NCI-H2081 (cell line): ENCODE measurements at regions not wholly inside any gene's neighbourhood (a gene's known extent, or its start where the extent isn't known, plus 50 kb on each side); places are given as distances from the start of the nearest gene placed in this dataset.

Experiments
- DNase-seq, 2 experiments: peaks; one replicate each; lab custom pipeline; 2025; lab: John Stamatoyannopoulos, UW

DNA sequence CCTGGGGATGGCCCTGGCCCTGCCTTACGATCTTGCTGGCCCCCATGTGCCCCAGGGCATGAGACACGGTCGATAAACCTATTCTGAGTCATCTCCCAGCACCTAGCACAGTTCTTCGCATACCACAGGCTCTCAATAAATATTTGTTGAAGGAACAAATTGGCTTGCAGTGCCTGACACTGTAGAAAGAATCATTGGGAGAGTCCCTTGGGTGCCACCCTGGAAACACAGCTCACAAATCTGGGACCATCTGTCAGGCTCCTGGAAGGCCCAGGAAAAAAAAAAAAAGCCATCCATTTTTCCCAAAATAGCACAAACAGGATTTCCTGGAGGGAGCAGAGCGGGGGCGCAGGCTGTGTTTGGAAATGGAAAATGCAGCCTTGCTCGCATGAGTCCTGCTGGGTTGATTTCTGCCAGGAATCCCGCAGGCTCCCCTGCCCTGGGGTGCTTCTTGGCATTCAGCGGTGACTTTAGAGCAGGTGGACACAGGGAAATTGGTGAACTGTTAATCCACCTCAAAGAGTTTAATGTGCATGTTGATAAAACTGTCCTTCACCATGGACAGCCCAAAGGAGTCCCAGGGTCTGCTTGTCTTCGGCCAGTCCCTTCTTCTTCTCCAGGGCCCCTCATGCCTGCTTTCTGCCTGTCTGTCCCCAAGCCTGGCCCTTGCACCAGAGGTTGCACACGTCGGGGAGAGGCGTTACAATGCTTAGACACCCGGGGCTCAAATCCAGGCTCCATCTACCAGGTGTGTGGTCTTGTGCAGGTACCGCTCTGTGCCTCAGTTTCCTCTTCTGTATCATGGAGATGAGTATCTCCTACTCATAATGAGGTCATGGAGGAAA lies 106.1 kb upstream of the RFLNA start:
- DNase-seq = peak; percentile 88 to 93

DNA sequence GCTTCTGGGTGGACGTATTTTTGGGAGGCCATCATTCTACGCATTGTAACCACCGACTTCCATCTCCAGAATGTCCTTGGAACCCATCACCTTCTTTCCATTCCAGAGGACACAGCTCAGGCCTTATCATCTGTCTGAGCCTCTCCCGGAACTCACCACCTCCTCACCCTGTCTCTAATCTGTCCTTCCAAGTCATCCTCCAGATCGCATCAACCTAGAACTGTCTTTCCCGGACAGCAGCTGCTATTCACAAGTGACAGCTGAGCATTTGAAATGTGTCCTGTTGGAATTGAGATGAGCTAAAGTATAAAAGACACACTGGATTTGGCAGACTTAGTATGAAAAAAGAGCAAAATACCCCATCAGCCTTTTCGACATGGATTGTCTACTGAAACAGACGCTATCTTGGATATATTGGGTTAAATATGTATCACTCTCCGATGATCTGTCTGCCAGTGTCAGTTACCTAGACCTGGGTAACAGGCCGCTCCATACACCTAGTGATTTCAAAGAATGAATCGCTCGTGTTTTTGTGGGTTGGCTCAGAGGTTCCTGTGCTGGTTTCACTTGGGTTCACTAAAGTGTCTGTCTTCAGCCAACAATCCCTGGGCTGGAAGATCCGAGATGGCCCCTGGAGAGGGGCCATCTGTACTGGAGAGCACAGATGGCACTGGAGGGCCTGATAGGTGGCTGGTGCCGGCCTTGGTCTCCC lies 104.4 kb upstream of the RFLNA start:
- DNase-seq = no peak

DNA sequence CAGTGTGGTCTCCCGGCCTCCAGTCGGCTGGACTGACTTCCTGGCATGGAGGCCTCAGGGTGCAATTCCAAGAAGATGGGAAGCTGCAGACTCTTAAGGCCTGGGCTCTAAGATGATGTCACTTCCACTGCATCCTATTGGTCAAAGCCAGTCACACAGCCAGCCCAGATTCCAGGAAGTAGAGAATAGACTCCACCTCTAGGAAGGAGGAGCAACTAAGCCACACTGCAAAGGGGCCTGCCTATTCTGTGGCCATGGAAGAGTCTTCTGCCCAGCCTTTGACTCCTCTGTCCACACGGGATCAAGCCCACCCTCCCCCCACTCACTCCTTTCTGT lies 103.9 kb upstream of the RFLNA start:
- DNase-seq = no peak

DNA sequence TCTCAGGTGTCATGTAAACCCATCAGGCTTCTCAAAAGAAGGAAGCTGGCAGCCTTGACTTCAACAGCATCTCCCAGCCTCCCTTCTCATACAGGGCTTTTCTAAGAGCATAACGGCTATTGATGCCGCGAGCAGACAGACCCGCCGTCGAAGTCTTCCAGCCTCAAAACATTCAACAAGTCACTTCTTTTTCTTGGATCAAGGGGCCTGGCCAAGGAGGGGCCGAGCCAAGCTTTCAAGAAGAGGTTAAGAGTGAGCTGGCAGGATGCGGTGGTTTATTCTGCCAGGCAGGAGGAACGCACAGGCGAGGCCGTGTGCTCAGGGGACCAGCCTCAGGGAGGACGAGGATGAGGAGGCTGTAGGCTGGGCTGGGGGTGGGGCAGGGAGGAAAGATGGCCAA lies 102.9 kb upstream of the RFLNA start:
- DNase-seq = no peak

DNA sequence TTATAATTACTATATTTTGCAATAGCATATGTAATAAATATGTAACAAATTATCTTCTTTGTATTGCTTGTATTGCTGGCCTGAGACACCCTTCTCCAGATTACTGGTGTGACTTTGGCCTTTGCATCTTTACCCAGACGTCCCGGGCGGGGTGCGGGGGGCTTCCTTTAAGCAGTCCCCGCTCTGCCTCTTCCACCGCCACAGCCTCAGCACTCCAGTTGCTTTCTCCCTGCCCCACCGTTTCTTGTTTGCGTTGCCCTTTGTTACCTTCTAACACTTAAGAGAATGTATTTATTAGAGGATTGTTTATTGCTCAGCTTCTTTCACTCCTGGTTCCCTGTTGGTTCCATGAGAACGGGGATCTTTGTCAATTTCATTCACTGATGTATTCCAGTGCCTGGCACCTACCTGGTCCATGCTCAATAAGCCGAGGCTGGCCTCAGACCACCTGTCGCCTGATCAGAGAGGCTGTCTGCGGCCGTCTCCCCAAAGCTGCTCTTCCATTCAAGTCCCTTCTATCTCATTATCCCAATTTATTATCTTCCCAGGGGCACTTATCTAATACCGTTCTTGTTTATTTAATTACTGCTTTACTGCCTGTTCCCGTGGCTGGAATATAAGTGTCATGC lies 100.5 kb upstream of the RFLNA start:
- no peak for DNase-seq

DNA sequence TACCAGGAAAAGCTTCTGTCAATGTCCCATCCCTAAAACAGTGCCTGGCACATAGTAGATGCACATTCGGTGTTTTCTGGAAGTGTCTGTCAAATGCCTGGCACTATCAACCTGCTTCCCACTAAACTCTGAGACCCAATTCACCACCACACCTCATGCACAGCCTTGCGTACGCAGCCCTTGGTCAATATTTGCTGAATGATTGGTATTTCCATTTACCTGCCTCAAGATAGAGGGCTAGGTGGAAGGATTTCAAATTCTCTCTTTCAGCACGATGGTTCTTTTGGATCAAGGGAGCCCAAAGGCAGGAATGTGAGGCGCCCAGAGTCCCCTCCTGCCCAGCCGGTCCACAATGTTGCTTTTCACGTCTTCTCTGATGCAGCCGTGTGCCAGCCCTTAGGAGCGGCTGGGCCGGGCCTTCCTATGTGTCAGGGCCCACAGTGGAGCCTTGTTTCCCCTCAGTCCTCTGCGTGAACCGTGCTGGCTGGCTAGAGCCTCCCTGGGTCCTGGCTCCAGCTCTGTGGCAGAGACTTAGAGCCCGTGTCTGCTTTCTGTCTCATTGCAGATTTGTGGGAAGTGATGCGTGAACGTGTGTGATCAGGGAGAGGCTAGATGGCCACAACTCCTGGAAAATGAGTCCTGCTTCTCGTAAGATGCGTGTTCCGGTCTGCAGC lies 99.9 kb upstream of the RFLNA start:
- DNase-seq = peak in 1 of 2 experiments; percentile 7

DNA sequence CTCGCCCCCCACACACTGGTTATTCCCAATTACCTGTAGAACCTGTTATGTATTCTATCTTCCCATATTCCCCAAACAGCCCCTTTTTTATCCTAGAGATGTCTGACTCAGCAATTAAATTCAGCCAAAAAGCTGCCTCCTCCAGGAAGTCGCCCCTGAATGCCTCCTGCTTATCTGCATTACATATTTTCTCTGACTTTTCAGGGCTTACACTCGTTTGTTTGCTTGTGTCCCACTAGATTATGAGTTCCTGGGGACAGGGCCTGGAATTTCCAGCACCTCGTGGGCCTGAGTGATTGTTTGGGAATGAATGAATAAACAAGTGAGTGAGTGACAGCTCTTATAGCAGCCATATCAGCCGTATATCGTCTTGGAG lies 99.3 kb upstream of the RFLNA start:
- DNase-seq = no peak

DNA sequence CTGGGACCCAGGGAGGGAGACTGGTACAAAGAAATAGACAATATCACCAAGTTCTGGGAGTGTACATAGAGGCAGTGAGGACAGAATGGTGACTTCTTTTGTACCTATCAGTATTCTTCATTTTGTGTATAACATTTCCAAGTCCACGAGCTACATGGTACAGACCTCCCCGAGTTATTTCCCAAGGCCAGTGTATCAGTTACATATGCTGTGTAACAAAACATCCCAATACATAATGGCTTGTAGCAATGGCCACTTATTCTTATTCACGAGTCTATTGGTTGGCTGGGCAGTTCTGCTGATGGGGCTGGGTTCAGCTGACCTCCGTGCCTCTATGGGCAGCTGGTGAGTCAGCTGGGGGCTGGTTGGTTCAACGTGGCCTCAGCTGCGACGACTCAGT lies 98.7 kb upstream of the RFLNA start:
- no peak for DNase-seq

DNA sequence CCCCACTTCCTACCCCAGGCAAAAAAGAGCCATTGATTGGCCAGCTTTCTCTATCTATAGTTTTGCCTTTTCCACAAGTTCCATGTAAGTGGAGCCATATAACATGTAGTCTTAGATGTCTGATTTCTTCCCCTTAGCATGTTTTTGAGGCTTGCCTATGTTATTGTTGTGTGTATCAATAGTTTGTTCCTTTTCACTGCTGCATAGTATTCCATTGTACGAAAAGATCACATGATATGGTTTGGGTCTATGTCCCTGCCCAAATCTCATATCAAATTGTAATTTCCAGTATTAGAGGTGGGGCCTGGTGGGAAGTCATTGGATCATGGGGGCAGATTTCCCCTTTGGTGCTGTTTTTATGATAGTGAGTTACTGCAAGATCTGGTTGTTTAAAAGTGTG lies 93.6 kb upstream of the RFLNA start:
- DNase-seq = no peak

DNA sequence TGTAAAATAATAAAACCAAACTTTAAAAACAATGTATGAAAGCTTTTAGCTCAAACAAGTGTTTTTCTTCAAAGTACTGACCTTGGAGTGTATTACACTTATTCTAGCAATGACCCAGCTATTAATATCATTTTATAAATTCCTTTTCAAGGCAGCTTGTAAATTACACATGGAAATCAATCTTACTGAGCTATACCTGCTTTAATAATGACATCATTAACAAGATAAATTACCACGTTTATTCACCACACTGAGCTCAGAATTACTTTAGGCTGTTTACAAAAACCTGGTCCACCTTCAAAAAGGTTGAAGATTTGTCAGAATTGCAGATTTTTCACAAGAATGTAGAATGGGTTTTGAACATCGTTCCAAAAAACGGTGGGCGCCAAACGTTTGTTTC lies 91.7 kb upstream of the RFLNA start:
- DNase-seq = no peak

DNA sequence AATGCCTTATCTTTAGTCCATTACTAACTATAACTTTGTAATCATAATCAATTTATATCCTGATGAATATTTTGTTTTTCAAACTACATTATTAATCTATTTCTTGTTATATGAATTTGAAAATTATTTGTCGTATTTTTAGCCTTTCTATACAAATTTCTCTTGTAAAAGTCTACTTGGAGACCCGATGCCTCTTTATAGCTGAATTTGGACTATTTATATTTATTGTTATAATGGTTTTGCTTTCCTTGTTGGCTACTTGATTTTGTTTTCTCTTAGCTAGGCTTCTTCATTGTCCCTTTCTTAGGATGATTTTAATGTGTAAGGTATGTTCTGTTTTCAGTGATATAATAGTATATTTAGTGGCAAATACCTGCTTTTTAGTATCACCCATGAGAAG lies 89.5 kb upstream of the RFLNA start:
- no peak for DNase-seq

DNA sequence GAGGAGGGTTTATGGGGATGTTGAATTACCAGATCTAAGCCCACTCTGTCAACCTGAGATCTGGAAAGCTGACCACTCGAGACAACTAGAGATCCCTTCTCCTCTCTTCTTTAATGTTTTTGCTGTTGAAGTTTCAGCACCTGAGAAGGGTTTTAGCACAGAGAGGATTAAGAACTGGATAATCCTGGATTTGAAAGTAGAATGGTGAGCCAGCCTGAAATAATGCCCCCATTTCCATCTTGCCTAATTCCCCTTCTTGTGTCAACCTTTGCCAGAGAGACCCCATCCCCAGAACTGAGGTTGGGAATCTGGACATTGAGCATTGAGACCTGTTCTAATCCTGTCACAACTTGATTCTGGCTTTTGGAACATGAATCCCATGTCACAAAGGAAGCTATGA lies 87.8 kb upstream of the RFLNA start:
- no peak for DNase-seq

DNA sequence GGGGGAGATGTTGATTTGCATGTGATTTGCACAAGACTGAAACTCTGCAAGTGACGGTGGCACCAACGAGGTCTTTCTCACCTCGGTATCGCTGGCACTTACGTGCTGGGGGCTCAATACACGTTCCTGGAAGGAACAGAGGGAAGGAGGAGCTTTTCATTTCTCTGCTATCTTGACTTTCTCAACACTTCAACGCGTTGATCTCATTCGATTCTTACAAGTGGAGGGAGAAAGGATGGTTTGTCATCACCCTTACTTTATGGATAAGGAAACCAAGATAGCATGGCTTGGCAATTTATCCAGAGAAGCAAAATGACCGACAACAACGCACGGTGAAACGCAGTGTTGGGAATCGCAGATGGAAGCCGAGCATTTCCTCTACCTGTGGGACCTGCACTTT lies 87.3 kb upstream of the RFLNA start:
- no peak for DNase-seq

DNA sequence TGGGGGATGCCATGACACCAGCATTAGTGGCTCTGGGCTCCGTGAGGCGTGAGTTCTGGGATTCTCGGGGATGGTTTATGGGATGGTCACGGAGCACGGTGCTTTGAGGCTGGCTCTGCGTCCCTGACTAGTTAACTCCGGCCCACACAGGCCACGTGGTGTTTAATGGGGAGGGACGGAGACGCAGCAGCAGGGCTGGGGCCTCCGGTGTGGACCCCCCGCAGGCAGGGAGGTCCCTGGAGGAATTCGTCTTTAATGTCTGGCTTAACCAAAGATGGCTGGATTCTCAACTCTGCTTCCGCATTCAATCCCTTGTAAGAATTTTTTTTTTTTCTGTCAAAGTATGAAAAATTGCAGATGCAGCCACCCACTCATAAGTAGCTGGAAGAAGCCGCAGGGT lies 86.4 kb upstream of the RFLNA start:
- DNase-seq = no peak

DNA sequence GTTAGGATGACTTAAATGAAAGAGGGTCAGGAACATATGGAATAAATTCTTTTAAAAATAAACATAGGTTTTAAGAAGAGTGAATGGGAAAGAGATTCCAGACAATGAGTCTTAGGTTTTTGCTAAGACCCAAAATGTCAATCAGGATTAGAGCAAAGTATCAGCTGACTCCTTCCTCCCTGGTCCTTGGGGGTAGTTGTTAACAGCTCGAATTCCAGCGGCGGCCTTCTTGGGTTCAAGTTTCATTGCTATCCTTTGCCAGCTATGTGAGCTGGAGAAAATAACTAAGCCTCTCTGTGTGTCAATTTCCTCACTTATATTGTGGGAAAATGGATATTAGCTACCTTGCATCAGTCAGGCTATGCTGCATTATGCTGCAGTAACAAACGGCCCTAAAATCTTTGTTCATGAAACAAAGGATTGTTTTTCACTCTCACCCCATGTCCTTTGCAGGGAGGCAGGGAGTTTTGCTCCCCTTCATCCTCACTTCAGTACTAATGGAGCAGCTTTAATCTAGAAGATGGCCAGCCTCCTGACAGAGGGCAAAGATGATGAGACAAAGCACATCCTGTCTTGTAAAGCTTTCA lies 83.8 kb upstream of the RFLNA start:
- no peak for DNase-seq

DNA sequence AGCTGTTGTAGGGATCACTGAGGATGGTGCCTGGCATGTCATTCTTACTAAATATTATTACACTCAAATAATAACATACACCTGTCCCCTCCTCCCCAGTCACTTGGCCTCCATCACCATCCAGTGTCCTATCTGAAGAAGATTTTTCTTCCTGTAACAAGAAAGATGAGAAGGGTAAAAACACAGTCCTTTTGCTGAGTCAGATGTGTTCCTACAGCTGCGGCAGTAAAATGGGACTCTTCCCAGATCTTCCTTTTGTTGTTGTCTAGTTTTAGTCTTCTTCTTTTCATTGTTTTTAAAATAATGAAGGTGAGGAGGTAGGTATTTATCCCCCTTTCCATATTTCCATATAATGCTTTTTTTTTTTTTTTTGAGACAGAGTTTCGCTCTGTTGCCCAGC lies 83.1 kb upstream of the RFLNA start:
- DNase-seq = no peak

DNA sequence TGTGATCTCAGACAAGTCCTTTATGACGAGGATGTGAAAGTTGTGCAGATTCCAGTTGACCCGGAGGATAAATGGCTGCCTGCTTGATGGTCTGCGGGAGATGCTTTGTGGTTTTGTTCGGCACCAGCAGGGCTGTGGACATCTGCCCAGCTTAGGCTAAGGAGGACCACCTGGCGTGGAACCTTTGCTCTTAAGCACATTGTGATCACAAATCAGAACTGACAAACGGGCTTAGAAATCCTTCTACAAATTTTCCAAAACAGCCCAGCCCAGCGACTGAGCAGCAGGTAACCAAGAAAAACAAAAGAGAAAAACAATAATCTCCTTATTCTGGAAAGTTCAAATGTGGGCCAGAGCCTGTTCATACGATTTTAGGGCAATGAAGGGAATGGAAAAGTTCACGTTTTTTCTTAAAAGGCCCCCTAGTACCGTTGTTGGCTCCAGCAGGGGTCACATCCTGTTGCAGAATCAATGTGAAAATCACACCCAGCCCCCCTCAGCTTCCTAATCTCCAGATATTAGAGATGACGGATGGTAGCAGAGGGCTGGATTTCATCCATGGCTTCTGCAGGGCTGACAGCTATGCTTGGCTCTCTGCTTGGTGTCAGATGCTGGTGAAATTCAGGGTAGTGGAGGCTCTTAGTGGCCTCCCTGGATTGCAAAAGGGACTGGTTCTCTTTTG lies 81.1 kb upstream of the RFLNA start:
- no peak for DNase-seq

DNA sequence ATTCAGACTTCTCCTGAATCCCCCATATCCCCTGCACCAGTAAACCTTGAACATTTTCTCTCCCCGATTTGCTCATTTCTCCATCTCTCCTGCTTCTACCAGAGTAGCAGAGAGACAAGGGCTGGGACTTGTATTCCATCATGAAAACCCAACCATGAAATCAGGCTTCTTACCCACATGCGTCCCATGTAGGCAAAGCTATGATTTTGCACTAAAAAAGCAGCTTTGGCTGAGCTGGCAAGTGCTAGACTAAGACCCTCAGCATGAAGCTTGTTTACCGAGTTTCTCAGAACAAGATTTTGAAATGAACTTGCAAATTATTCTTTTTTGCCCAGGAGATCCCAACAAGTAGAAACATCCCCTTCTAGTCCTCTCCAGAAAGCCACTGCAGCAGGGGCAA lies 80.3 kb upstream of the RFLNA start:
- no peak for DNase-seq

DNA sequence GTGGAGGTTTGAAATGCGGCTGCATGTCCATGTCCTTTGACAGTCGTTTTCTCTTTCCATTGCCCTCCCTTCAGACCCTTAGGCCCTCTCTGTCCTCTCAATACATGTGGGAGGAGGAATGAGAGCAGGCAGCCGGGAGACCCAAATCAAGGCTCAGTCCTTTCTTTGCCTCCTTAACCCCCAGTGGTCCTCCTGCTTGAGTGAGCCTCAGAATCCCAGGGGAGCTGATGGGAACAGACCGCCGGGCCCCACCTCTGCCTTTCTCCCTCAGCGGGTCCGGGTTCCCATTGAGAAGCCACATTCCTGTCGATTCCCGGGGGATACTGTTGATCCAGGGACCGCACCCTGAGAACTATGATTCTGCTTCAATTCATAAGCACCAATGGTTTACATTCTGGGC lies 77.9 kb upstream of the RFLNA start:
- DNase-seq = no peak

DNA sequence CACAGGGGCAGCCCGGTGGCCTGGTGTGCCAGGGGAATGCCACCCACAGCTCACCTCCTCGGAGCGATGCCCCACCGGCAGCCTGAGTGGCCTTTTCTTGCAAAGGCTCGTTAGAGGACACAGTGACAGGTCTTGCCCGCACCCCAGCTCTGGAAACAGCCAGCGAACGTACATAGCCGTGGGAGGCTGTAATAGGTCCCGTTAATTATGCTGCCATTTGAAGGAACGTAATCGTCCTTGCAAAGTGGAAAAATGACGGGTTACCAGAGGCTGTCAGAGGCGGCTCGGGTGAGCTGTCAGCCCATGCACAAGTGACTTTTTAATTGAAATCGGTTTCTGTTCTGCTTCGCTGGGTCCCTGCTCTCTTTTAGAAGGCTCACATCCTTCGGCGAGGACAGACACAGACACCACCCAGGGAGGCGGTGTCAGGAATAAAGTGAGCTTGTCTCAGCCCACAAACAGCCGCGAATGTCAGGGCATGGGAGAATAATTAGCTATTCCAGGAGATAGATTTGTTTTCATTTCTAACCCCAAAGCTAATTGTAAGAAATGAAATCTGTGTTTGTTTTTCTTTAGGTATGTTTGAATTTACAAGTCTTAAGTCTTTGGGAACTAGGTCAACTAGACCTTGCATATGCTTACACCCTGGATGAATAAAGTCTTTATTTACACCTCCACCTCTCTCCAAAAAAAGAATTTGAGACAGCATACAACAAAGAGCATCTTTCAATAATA lies 77.2 kb upstream of the RFLNA start:
- peak in 1 of 2 experiments; percentile 48 for DNase-seq

DNA sequence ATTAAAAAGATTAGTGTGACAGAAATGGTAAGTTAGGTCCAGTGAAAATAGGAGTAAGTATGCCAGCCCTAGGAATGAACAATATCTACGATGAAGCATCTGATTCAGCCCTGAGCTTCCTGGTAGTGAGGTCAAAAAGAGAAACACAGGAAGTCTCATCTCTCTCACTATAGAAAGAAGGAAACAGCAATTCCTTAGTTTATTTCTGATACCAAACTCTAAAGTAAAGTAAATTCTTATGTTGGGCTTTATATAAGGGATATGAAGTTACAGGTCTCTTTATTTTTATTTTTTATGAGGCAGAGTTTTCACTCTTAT lies 76.7 kb upstream of the RFLNA start:
- no peak for DNase-seq
